Motor neuron (in vitro differentiated cells): ENCODE measurements at regions not wholly inside any gene's neighbourhood (a gene's known extent, or its start where the extent isn't known, plus 50 kb on each side); places are given as distances from the start of the nearest gene placed in this dataset.

ENCODE experiments used
- ATAC-seq, 8 experiments: fragments of 200-7000 bp; cut with Tn5 transposase; replicated peaks in 6 of 8; 2 replicates each; pipeline ENCODE4 v1.8.0; 2021; ENCODE audit warnings: mild to moderate bottlenecking in 8 of 8, moderate library complexity in 8 of 8
- H3K27ac ChIP-seq, 2 donors: fragments of 250-450 bp; sonication (Bioruptor Pico); 2 replicates each; pipeline ENCODE4 v1.9.0; 2021; ENCODE audit warnings: antibody characterized with exemption in 2 of 2, mild to moderate bottlenecking in 2 of 2, moderate library complexity in 1 of 2
- H3K4me1 ChIP-seq, 2 donors: fragments of 250-450 bp; sonication (Bioruptor Pico); replicated peaks in 1 of 2; 2 replicates each; pipeline ENCODE4 v1.6.1; 2021; ENCODE audit warnings: antibody characterized with exemption in 2 of 2, mild to moderate bottlenecking in 2 of 2, moderate library complexity in 1 of 2
- H3K4me3 ChIP-seq, 5 donors: fragments of 250-450 bp; sonication (Bioruptor Pico); 2 replicates each; pipeline ENCODE4 v1.9.0; 2021; ENCODE audit warnings: antibody characterized with exemption in 5 of 5, mild to moderate bottlenecking in 5 of 5, moderate library complexity in 4 of 5
- WGBS, 10 experiments: fragments of 450-650 bp; shearing (Covaris generic); methylation state at CpG; one replicate each; pipeline ENCODE4 v1.0.0; 2022; 5-methylcytosine and 5-hydroxymethylcytosine counted together
- in situ Hi-C, 9 experiments: fragments of 400-800 bp; cut with MboI; loops; one replicate each; pipeline ENCODE4 v1.15.0; 2021; ENCODE audit warnings: low sequenced_read_pairs in 9 of 9, low pct_unique_long_range_greater_than_20kb in 2 of 9; ENCODE audit not compliant: unreplicated experiment in 9 of 9

DNA sequence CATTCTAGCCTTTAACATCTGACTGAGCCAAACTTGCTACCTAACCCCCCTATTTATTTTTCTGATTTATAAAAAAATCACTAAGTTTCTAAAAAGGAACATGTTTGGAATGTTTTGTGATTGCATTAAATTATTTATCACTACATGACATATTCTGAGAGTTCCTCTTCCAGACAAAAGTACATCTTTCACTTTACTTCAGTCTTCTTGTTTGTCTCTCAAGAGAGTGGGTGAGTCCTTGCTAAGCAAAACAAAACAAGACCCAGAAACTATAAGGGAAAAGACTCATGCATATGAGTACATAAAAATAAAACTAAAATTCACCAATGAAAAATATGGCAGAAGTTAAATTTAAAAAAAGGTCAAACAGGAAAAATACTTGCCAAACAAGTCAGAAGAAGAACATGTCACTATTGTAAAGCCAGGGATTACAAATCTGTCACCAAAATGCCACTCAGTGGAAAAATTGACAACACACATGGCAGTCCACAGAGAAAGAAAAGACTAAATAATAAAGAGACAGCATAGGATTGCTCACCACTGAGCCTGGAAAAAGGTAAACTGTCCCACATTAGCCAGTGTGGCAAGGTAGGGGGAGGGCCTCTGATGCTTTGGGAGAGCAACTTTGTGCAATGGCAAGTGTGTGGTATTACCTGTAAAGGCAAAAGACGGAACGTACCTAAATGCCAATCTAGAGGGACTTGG, 166.7 kb upstream of the ZNF32 start:
- no peak overlapping the region for H3K27ac ChIP-seq
- in situ Hi-C loops = no loop called here
- no peak for ATAC-seq
- no peaks in the 10 kb centered on the region for H3K4me1 ChIP-seq
- 75 to 100% (median 93%) methylated on average over 2 of the region's 2 CpGs; no CpG with 5 or more reads in 3 of the 10 experiments for WGBS, 10 experiments
- no peak overlapping the region for H3K4me3 ChIP-seq

DNA sequence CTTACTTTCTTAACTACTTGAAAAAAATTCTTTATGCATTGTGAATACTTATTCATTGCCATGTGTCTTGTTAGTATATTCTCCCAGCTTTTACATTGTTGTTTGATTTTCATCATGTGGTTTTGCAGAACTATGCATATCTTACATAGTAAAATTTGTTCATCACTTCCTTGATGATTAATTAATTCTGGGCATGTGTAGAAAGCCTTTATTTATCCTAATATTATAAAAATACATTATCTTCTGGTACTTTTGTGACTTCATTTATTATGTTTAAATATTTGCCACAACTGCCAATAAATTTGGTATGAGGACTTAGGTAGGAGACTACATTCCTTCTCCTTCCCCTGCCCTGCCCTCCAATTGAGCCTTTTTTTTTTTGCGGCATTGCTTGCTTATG, 166.0 kb upstream of the ZNF32 start:
- 20 to 100% (median 100%) methylated on average over 1 of the region's 1 CpG; no CpG with 5 or more reads in 1 of the 10 experiments for WGBS, 10 experiments

DNA sequence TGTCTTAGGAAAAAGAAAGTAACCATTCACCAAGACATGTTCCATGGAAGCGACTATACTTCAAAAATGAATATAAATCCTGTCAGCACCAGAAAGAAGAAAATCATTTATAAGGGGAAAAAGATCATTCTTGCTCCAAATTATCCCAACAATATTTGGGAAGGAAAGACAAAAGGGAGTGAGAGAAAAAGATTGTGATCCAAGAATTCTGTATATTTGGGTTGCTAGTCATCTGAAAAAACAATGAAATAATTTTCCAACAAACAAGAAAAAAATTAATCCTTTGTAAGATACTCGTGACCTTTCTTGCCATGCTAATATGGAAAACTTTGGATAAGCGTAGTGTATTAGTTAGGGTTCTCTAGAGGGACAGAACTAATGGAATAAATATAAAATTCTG, 163.2 kb upstream of the ZNF32 start:
- H3K4me3 ChIP-seq = no peak overlapping the region
- ATAC-seq = no peak
- in situ Hi-C loops = no loop called here
- no peaks in the 10 kb centered on the region for H3K4me1 ChIP-seq
- no peak overlapping the region for H3K27ac ChIP-seq
- 32 to 100% (median 83%) methylated on average over 1 to 3 of the region's 3 CpGs for WGBS, 10 experiments

More for the DNA sequence above, 166.0 kb upstream of the ZNF32 start:
- H3K4me3 ChIP-seq = no peak overlapping the region
- H3K4me1 ChIP-seq = no peaks in the 10 kb centered on the region
- no peak overlapping the region for H3K27ac ChIP-seq
- in situ Hi-C loops = no loop called here
- ATAC-seq = no peak

DNA sequence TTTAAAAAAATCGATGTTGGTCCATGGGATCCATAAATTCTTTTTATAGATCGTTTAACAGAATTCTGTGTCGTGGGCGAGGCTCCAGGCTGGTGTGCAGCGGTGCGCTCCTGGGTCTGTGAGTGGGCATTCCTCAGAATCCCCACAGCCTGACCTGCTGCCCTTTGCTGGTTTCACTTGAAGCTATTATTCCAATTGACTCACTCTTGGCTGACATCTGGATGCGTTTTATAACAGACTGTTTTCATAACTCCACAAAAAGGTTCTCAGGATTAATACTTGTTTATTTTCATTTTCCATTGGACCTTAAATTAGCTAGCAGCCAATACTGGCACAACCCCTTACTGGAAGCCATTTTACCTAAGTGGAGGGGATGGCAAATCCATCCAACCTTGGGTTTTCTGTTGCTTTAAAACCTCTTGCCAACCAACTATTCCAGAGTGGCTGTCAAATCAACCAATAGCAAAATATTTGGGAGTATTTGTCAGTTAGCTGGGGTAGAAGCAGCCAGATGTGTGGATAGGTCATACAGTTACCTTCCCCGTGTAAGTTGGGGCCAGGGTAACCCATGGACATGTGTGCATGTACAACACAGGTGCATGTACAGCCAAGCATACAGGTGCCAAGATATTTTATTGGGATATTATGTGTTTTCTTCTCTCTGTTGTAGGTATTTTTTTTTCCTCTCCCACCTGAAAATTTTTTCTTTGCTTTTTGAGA, 160.7 kb upstream of the ZNF32 start:
- ATAC-seq = peak in 1 of 8 experiments; percentile 28
- Histone ChIP-seq H3K4me1 (no peaks in the 10 kb centered on the region), H3K27ac (no peak overlapping the region), H3K4me3 (no peak overlapping the region)
- WGBS, 10 experiments = 2 to 87% (median 61%) methylated on average over 5 to 8 of the region's 8 CpGs; no CpG with 5 or more reads in 1 of the 10 experiments
- in situ Hi-C loops = no loop called here

DNA sequence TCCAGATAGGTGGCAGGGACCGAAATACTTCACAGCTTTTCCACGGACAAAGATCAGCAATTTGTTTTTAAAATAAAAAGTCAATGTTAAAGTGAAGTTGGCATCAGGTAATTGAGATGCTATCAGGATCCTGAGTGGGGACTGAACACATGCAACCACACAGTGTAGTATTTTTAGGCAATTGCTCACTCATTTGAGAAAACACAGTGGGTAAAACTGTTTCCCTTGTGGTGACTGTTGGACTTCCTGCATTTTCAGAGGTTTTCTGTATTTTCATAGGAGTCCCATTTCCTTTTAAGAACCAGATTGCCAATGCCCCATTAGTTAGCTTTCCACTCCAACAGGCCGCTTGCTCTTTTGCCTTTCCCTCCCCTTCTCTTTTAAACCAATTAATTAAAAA, 159.5 kb upstream of the ZNF32 start:
- H3K4me1 ChIP-seq = no peaks in the 10 kb centered on the region
- WGBS, 10 experiments = 33 to 100% (median 83%) methylated on average over 1 to 2 of the region's 3 CpGs; no CpG with 5 or more reads in 1 of the 10 experiments
- no peak for ATAC-seq
- no peak overlapping the region for H3K27ac ChIP-seq
- H3K4me3 ChIP-seq = no peak overlapping the region
- in situ Hi-C loops = no loop called here

DNA sequence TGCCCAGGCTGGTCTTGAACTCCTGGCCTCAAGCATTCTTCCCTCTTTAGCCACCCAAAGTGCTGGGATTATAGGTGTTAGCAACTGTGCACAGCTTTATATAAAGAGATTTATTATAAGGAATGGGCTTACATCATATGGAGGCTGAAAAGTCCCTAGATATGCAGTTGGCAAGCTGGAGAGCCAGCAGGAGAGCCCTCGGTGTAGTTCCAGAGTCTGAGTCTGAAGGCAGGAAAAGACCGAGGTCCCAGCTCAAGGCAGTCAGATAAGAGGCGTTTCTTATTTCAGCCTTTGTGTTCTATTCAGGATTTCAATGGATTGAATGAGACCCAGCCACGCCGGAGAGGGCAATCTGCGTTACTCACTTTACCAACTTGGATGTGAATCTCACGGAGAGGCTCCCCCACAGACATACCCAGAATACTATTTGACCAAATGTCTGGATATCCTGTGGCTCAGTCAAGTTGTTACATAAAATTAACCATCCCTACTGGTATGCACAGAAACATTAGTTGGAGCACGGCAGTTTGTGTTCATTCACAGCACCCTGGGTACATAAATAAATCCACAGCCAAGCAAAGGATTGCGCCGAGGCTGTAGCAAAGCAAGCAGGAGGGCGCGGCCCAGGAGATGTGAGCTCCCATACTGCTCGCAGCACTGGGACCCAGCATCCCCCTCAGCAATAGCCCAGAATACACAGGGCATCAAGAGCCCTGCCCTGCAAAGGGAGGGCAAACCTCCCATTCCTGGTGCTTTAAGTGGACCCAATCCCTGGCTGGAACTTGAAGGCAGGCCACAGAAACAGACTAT, 158.4 kb upstream of the ZNF32 start:
- H3K27ac ChIP-seq = no peak overlapping the region
- no peak overlapping the region for H3K4me3 ChIP-seq
- no peak for ATAC-seq
- WGBS, 10 experiments = 81 to 100% (median 91%) methylated on average over 1 to 9 of the region's 13 CpGs; no CpG with 5 or more reads in 5 of the 10 experiments
- H3K4me1 ChIP-seq = no peaks in the 10 kb centered on the region
- in situ Hi-C loops = no loop called here

- in situ Hi-C loops = no loop called here
- no peak for ATAC-seq
- Histone ChIP-seq H3K4me1 (peaks cover 2 to 3% of the 10 kb centered on the region in 2 donors), H3K27ac (no peak overlapping the region), H3K4me3 (no peak overlapping the region)
- 33 to 93% (median 77%) methylated on average over 1 to 7 of the region's 7 CpGs; no CpG with 5 or more reads in 2 of the 10 experiments for WGBS, 10 experiments
Observed at GRCh38 chr10:43803791-43804190, 155.1 kb upstream of the ZNF32 start.

GRCh38 chr10:43802988-43803696, 154.5 kb upstream of the ZNF32 start:
- Histone ChIP-seq H3K27ac (no peak overlapping the region), H3K4me1 (peaks cover 5 to 8% of the 10 kb centered on the region in 2 donors), H3K4me3 (no peak overlapping the region)
- ATAC-seq = no peak
- WGBS, 10 experiments = 53 to 100% (median 87%) methylated on average over 1 to 4 of the region's 6 CpGs; no CpG with 5 or more reads in 5 of the 10 experiments
- in situ Hi-C loops = no loop called here

DNA sequence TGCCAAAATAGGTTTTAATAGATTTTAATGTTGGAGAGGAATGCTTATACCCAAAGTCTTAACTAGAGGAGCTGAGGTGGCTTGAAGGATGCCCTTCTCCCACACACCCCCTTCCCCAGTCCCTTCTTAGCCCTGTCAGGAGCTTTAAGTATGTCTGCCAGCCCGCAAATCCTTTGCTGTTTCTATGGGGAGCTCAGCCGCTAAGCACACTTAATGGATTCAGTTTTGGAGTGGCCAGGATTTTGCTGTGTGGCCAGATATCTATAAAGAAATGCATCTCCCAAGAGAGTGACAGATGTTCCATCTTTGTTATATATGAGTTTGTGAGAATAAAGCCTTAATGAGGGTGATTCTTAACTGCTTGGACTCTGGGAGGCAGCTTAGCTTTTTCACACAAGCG, 152.9 kb upstream of the ZNF32 start:
- in situ Hi-C loops = no loop called here
- H3K4me3 ChIP-seq = no peak overlapping the region
- no peak overlapping the region for H3K27ac ChIP-seq
- H3K4me1 ChIP-seq = peaks cover 5 to 8% of the 10 kb centered on the region in 2 donors
- 60 to 100% (median 78%) methylated on average over 1 to 3 of the region's 3 CpGs; no CpG with 5 or more reads in 4 of the 10 experiments for WGBS, 10 experiments
- ATAC-seq = no peak

DNA sequence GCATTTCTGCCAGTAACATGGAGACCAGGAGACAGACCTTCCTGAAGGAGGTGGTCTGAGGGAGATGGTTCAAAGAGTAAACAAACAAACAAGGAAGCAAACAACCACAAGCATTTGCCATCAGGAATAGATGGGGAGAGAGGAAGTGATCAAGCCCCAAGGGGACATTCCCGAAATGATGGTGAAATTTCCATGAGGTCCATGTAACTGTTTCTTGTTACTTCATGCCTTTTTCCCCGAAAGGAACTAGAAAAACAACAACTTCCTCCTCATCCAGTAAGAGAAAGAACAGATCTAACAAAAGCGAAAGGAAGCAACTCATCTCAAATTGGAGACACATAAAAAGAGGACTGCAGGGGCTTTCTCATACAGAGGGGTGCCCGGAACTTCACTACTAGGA, 152.5 kb upstream of the ZNF32 start:
- ATAC-seq = no peak
- Histone ChIP-seq H3K4me3 (no peak overlapping the region), H3K27ac (no peak overlapping the region), H3K4me1 (peaks cover 5 to 8% of the 10 kb centered on the region in 2 donors)
- WGBS, 10 experiments = 31 to 100% (median 83%) methylated on average over 1 to 4 of the region's 4 CpGs; no CpG with 5 or more reads in 1 of the 10 experiments
- in situ Hi-C loops = no loop called here

- Histone ChIP-seq H3K4me1 (peaks cover 5 to 8% of the 10 kb centered on the region in 2 donors), H3K4me3 (no peak overlapping the region), H3K27ac (no peak overlapping the region)
- in situ Hi-C loops = no loop called here
- ATAC-seq = no peak
Observed at GRCh38 chr10:43796781-43797180, 148.1 kb upstream of the ZNF32 start.

DNA sequence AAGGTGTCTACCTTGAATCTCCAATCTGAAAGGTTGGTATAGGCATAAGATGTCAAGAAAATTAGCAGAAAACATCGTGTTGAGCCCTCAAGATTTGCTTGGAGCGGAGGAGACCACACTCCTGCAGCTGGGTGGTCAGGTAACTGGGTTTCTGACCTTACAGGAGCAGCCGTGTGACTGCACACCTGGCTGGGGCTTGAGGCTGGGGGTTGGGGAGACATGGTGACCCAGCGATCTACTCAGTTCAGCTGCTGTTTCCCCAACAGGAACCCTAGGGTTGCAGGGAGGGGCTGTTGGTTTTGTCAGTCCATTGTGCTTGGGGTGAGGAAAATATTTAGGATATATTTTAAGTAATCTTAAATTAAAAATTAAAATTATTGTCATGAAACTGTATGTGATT, 147.0 kb upstream of the ZNF32 start:
- Histone ChIP-seq H3K4me3 (no peak overlapping the region), H3K27ac (no peak overlapping the region), H3K4me1 (peaks cover 5 to 8% of the 10 kb centered on the region in 2 donors)
- in situ Hi-C loops = no loop called here
- no peak for ATAC-seq
- 60 to 100% (median 93%) methylated on average over 1 to 4 of the region's 4 CpGs; no CpG with 5 or more reads in 4 of the 10 experiments for WGBS, 10 experiments

DNA sequence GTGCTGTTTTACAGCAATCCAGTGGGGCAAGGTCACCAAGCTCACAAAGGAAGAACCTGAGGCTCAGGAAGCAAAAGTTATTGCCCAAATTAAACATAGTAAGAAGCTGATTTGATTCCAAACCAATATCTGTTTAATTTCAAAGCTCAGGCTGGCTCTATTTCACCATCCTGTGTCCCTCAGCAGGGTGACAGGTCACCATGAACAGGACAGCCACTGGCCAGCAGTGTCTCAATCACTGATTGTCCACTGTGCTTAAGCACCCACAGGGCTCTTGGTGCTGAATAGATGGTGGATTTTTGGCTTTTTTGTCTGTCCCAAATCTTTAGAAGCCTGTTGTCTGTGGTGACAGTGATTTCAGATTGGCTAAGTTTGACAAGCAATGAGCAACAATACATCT, 146.4 kb upstream of the ZNF32 start:
- Histone ChIP-seq H3K4me3 (no peak overlapping the region), H3K4me1 (peaks cover 5 to 8% of the 10 kb centered on the region in 2 donors), H3K27ac (no peak overlapping the region)
- no peak for ATAC-seq
- in situ Hi-C loops = no loop called here
